ENCODE measurements at regions not wholly inside any gene's neighbourhood (a gene's known extent, or its start where the extent isn't known, plus 50 kb on each side); places are given as distances from the start of the nearest gene placed in this dataset.
"Not testable (repeated sequence)": the region's sequence is repeated elsewhere in the genome, so short reads cannot be mapped to it uniquely, and the experiment has no call there.

DNA sequence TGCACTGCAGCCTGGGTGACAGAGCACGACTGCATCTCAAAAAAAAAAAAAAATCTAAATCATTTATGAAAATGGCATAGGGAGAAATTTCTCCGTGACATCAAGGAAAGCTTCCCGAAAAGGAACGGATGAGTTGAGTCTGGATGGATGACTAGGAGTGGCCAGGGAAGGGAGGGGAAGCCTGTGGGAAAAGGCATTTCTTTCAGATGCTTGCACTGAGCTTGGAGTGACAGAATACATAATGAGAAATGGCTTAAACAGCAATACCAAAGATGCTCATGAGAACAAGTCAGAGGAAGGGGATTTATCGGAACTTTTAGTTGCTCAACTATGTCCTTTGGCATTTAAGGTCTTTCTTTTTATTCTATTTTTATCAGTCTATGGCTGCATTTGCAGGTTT, 1369.2 kb upstream of the TMEM132C start:
- no peak for DNase-seq

DNA sequence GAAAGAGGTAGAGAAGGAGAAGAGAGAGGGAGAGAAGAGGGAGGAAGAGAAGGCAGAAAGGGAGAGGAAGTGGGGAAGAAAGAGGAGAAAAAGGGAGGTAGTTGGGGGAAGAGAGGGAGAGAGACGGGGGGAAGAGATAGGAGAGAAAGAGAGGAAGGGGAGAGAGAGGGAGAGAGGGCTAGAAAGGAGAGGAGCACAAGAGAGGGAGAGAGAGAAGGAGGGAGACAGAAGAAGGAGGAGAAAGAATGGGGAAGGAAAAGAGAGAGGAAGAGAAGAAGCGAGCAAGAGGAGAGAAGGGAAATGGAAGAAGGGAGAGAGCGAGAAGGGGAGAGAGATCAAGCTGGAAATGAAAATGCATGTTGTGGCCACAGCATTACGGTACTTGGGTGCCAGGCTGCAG, 1368.4 kb upstream of the TMEM132C start:
- no peak for DNase-seq

GRCh38 chr12:126899926-126900792, 1366.8 kb upstream of the TMEM132C start:
- DNase-seq = no peak

DNA sequence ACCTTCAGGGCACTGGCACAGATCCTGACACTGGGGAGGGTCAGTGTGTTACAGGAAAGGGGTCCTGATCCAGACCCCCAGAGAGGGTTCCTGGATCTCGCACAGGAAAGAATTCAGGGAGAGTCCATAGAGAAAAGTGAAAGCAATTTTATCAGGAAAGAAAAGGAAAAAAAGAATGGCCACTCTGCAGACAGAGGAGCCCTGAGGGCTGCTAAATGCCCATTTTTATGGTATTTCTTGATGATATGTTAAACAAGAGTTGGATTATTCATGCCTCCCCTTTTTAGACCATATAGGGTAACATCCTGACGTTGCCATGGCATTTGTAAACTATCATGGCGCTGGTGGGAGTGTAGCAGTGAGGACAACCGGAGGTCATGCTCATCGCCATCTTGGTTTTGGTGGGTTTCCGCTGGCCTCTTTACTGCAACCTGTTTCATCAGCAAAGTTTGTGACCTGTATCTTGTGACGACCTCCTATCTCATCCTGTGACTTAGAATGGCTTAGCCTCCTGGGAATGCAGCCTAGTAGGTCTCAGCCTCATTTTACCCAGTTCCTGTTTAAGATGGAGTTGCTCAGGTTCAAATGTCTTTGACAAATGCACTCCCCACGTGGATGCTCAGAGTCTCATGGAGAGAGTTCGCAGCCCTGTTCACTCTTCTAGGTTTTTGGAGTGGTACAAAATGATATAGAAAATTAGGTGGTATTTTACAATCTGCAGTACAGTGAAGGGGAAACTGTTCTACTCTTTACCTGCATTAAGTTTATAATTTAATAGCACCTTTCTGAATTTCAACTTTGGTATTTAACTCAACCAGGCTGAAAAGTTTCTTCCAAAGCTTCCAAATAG, 1363.7 kb upstream of the TMEM132C start:
- no peak for DNase-seq

- DNase-seq = no peak
Measured at GRCh38 chr12:126905752-126906151, 1361.2 kb upstream of the TMEM132C start.

DNA sequence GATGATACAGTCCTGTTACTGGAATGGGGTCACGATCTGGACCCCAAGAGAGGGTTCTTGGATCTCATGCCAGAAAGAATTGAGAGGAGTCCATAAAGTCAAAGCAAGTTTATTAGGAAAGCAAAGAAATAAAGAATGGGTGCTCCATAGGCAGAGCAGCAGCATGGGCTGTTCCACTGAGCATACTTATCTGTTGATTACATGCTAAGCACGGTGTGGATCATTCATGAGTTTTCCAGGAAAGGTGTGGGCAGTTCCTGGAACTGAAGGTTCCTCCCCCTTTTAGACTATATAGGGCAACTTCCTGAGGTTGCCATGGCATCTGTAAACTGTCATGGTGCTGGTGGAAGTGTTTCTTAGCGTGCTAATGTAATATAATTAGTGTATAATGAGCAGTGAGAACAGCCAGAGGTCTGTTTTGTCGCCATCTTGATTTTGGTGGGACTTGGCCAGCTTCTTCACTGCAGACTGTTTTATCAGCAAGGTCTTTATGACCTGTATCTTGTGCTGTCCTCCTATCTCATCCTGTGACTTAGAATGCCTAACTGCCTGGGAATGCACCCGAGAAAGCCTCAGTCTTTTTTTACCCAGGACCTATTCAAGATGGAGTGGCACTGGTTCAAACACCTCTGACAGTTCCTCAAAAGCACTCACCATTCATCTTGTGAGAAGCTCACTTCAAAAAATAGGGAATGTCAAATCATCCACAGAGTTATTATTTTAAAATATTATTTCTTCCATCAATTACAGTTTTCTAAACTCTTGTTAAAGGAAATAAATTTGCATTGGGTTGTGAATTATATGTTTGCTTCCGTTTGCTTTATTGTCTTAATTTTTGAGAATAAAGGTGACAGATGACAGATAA, 1358.8 kb upstream of the TMEM132C start:
- no peak for DNase-seq

GRCh38 chr12:126908765-126909142, 1358.2 kb upstream of the TMEM132C start:
- no peak for DNase-seq

DNA sequence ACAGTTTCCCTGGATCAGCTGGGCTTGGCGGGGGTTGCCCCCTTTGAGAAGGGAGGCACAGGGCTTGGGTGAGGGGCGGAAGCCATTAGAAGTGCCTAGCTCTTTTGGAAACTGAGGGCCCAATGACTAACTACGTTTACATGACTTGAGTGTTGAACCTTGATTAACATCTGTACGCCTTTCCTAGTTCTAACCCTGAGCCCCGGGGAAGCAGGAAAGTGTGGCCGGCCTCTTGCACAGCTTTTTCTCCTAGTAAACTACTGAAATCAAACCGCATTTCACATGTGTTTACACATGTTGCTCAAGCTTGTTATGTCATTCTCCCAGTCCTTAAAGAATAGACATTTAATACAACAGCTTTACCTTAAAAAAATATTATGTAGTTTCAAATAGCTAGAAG, 1356.4 kb upstream of the TMEM132C start:
- no peak for DNase-seq

- DNase-seq = no peak
Measured at GRCh38 chr12:126912111-126912510, 1354.9 kb upstream of the TMEM132C start.

GRCh38 chr12:126914170-126914793, 1352.7 kb upstream of the TMEM132C start:
- DNase-seq = no peak

DNA sequence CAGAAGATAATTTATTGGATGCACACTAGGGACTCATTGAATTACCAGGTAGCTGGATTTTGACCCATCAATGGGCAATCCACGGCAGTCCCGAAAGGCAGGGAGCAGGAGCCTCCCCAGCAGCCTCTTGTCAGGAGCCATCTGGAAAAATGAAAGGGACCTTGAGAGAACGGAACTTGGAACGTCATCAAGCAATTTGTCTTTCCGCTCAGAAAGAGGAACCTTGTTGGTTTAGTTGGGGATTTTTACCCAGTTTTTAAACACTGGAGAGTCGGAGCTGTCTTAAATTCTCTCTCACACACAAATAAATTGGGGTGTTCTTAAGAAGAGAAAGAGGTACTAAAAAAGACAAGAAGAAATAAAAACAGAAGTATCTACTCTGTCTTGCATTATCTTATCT, 1351.7 kb upstream of the TMEM132C start:
- no peak for DNase-seq

DNA sequence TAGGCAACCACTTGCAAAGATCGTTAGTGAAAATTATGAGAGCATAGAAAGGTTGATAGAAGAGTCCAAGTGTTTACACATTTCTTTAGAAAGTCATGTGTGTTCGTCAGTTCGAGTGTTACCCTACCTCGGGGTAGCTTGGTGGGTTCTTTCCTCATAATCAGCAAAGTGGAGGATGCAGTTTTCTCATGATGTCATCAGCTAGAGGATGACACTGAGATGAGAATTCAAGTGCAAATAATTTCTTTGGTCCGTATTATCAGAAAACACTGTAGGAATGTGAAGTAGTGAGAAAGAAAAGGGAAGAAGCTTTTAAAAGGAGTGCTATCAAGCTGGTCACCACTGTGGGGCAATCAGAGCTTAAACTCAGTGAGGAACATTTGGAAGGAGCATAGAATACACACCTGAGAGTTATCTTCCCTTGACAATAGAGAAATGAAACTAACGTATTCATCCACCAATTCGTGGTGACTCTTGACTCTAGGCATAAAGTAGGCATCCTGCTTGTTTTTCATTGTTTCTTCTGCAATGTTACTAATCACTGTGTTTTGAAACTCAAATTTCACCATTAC, 1340.9 kb upstream of the TMEM132C start:
- no peak for DNase-seq

- DNase-seq = no peak
Measured at GRCh38 chr12:126930234-126930633, 1336.7 kb upstream of the TMEM132C start.

DNA sequence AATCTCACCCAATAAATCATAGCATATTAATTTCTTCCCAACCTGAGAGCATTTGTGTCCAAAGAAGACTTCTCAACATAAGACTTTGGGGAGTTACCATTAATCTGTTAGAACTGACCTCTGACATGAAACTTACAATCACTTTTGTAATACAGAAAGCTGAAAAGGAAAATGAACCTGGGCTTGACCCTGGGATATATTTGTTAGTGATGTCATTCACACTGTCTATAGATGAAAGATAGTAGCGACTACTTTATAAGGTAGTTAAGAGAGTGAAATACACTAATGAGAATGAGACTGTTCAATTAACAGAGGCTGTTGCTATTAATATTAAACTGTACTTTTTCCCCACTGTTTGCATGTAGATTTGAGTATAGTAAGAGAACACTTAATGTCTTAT, 1334.8 kb upstream of the TMEM132C start:
- DNase-seq = no peak

- DNase-seq = no peak
Measured at GRCh38 chr12:126935435-126935834, 1331.5 kb upstream of the TMEM132C start.

DNA sequence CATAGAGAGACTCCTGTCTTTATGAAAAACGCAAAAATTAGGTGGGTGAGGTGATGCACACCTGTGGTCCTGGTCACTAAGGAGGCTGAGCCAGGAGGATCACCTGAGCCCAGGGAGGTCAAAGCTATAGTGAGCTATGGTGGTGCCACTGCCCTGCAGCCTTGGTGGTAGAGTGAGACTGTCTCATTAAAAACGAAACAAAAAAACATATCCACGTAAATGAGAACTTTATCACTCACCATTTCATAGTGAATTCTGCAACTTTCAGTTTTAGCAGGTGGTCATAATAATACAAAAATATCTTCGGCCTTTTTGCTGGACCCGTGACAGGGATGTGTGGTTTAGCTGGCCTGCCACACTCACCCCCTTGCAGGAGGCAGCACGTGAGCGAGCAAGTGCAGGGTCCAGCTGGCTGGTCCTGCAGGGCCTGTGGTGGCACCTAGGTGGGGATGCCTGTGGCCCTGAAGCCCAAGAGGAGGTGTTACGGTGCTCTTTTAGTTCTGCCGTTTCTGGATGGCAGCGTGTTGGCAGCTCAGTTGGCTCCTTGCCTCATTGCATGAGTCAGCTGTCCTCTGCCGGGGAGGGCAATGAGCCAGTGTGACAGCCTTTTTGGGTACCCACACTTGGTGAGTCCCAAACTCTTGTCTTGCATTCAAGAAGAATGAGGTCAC, 1330.7 kb upstream of the TMEM132C start:
- no peak for DNase-seq

DNA sequence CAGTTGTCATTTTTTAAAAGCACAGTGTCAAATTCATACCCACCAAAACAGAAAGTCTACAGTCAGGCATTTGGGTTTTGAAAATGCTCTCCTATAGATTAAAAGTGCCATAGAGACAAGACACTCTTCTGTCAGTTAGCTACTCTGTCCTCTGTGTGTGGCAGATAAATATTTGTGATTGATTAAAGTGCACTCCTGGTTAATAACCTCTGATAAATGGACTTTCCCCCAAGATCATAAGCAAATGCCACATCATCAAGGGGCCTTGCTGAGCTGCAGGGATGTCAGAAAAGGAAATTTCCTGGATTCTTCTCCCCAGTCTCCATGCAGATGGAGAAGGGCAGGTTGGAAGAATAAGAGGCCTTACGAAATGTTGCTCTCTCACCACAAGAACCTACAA, 1329.5 kb upstream of the TMEM132C start:
- DNase-seq = no peak

- DNase-seq = no peak
Measured at GRCh38 chr12:126944684-126945083, 1322.3 kb upstream of the TMEM132C start.

DNA sequence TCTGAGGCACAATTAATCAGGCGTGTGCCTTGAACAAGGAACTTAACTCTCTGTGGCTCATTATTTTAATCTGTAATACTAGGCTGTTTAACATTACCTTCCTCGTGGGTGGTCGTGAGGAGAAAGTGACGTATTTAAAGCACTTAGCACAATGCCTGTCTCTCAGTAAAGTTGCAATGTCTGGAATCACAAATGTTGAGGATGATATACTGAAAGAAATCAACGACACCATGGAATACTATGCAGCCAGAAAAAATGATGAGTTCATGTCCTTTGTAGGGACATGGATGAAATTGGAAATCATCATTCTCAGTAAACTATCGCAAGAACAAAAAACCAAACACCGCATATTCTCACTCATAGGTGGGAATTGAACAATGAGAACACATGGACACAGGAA, 1320.0 kb upstream of the TMEM132C start:
- DNase-seq = not testable (repeated sequence)

- DNase-seq = no peak
Measured at GRCh38 chr12:126949558-126949957, 1317.4 kb upstream of the TMEM132C start.

- DNase-seq = no peak
Measured at GRCh38 chr12:126950266-126950665, 1316.7 kb upstream of the TMEM132C start.
